Psoas muscle (tissue), 7 donors: ENCODE measurements at regions not wholly inside any gene's neighbourhood (a gene's known extent, or its start where the extent isn't known, plus 50 kb on each side); places are given as distances from the start of the nearest gene placed in this dataset.

ENCODE experiments used
- ATAC-seq, 4 donors: fragments of 200-7000 bp; cut with Tn5 transposase; one replicate each; pipeline ENCODE4 v1.9.1; 2020; ENCODE audit warnings: moderate library complexity in 3 of 4, mild to moderate bottlenecking in 2 of 4
- DNase-seq, 2 donors: peaks; one replicate each; pipeline ENCODE4 v3.0.0-alpha.2; 2020
- H3K27ac ChIP-seq: fragments of 200-600 bp; one replicate; pipeline ENCODE4 v1.8.0; 2022
- H3K27me3 ChIP-seq, 3 donors: fragments of 200-600 bp in 1 of 3; one replicate each; pipeline versions ENCODE4 v1.6.1 to v1.8.0; 2013 to 2022; ENCODE audit warnings: low read length in 2 of 3, mild to moderate bottlenecking in 2 of 3, moderate library complexity in 1 of 3; ENCODE audit not compliant: insufficient read depth in 3 of 3
- H3K36me3 ChIP-seq, 2 donors: fragments of 200-600 bp in 1 of 2; one replicate each; pipeline versions ENCODE4 v1.6.1 to v1.8.0; 2013 to 2022; ENCODE audit warnings: low read depth in 1 of 2, mild to moderate bottlenecking in 1 of 2, moderate library complexity in 1 of 2; ENCODE audit not compliant: insufficient read depth in 1 of 2
- H3K4me1 ChIP-seq: fragments of 200-600 bp; one replicate; pipeline ENCODE4 v1.8.0; 2022
- H3K4me3 ChIP-seq: fragments of 200-600 bp; one replicate; pipeline ENCODE4 v1.8.0; 2022; ENCODE audit warnings: mild to moderate bottlenecking
- H3K9me3 ChIP-seq: fragments of 200-600 bp; one replicate; pipeline ENCODE4 v1.8.0; 2022
- CTCF ChIP-seq: fragments of 200-600 bp; IDR thresholded peaks from one replicate; pipeline ENCODE4 v1.8.0; 2022; ENCODE audit warnings: antibody characterized with exemption
- WGBS, 3 donors: extraction: QIAGEN DNeasy Blood & Tissue Kit; methylation state at CpG; one replicate each; pipeline versions ENCODE4 v1.1.6 to v1.1.7; 2013; 5-methylcytosine and 5-hydroxymethylcytosine counted together
- intact Hi-C, 2 donors: fragments of 100-400 bp; cut with DNase I; formaldehyde crosslinking; loops; one replicate each; pipeline versions ENCODE4 v1.11.0 to v1.14.2; 2022
- donor health status: healthy with polysubstance abuse.
- donor health status: DM: no; HTN: no; CAD: no; lungs with moderate emphysema.
- donor health status: Bipolar disorder and iron deficiency.
- donor health status: healthy.
- donor health status: DM: yes; HTN: yes; CAD: no.
- donor health status: DM: no; HTN: no; CAD: no.
- donor health status: DM: yes; HTN: yes; CAD: no.

GRCh38 chr17:56717471-56717870 is 116.2 kb downstream of the C17orf67 start:
- Histone ChIP-seq H3K9me3 (no peaks in the 10 kb centered on the region), H3K27me3 (no peaks in the 10 kb centered on the region), H3K4me3 (no peak overlapping the region), H3K4me1 (no peaks in the 10 kb centered on the region), H3K36me3 (no peaks in the 10 kb centered on the region), H3K27ac (no peak overlapping the region)
- TF ChIP-seq CTCF: no peak
- WGBS, 3 donors: 91 to 97% (median 95%) methylated on average over 4 of the region's 4 CpGs
- intact Hi-C loops: loop anchor here in 1 of 2 donors (5.0 kb wide), 2 partner anchors 60 to 870 kb away; no protein-coding TSS in a partner anchor
- DNase-seq (no peak), ATAC-seq (no peak)

- intact Hi-C loops: loop anchor here in 1 of 2 donors (5.0 kb wide), 2 partner anchors 59 to 871 kb away; no protein-coding TSS in a partner anchor
- H3K27ac ChIP-seq: no peak overlapping the region
- H3K27me3 ChIP-seq: no peaks in the 10 kb centered on the region
- TF ChIP-seq CTCF: no peak
- H3K9me3 ChIP-seq: no peaks in the 10 kb centered on the region
- 68 to 76% (median 71%) methylated on average over 4 of the region's 4 CpGs for WGBS, 3 donors
- H3K36me3 ChIP-seq: no peaks in the 10 kb centered on the region
- H3K4me3 ChIP-seq: no peak overlapping the region
- no peaks in the 10 kb centered on the region for H3K4me1 ChIP-seq
- ATAC-seq: no peak
- DNase-seq: no peak
Observed at GRCh38 chr17:56718515-56718914, 115.2 kb downstream of the C17orf67 start.

- intact Hi-C loops: no loop called here
- TF ChIP-seq CTCF: no peak
- Histone ChIP-seq H3K9me3 (no peaks in the 10 kb centered on the region), H3K36me3 (no peaks in the 10 kb centered on the region), H3K27me3 (no peaks in the 10 kb centered on the region), H3K4me1 (no peaks in the 10 kb centered on the region), H3K27ac (no peak overlapping the region), H3K4me3 (no peak overlapping the region)
- WGBS, 3 donors: 61 to 76% (median 73%) methylated on average over 5 of the region's 5 CpGs
- no peak for DNase-seq
- no peak for ATAC-seq
Observed at GRCh38 chr17:56723421-56723820, 110.3 kb downstream of the C17orf67 start.

- H3K4me3 ChIP-seq: no peak overlapping the region
- WGBS, 3 donors: 49 to 62% (median 49%) methylated on average over 11 of the region's 11 CpGs
- H3K4me1 ChIP-seq: no peaks in the 10 kb centered on the region
- no peak for ATAC-seq
- no peaks in the 10 kb centered on the region for H3K9me3 ChIP-seq
- no peak for DNase-seq
- intact Hi-C loops: no loop called here
- H3K36me3 ChIP-seq: no peaks in the 10 kb centered on the region
- H3K27ac ChIP-seq: no peak overlapping the region
- TF ChIP-seq CTCF: no peak
- H3K27me3 ChIP-seq: no peaks in the 10 kb centered on the region
Observed at GRCh38 chr17:56724664-56725063, 109.1 kb downstream of the C17orf67 start.

- Histone ChIP-seq H3K36me3 (no peaks in the 10 kb centered on the region), H3K27me3 (no peaks in the 10 kb centered on the region), H3K9me3 (no peaks in the 10 kb centered on the region), H3K4me3 (no peak overlapping the region), H3K4me1 (no peaks in the 10 kb centered on the region), H3K27ac (no peak overlapping the region)
- no peak for DNase-seq
- no peak for TF ChIP-seq CTCF
- WGBS, 3 donors: 73 to 79% (median 78%) methylated on average over 4 of the region's 4 CpGs
- intact Hi-C loops: no loop called here
- no peak for ATAC-seq
Observed at GRCh38 chr17:56725144-56725543, 108.6 kb downstream of the C17orf67 start.
